Cardiac fibroblast (primary cell): ENCODE measurements at regions not wholly inside any gene's neighbourhood (a gene's known extent, or its start where the extent isn't known, plus 50 kb on each side); places are given as distances from the start of the nearest gene placed in this dataset.

Experiments used
- DNase-seq, 2 donors: peaks; one replicate each; pipeline versions ENCODE4 v3.0.0 to v3.0.0-alpha.2; 2010; ENCODE audit warnings: low read depth in 2 of 2
- H3K4me3 ChIP-seq, 2 donors: replicated peaks in 1 of 2; 1 replicate in 1 of 2; 2 replicates in 1 of 2; pipeline ENCODE4 v1.5.1; 2011; ENCODE audit warnings: low read depth in 2 of 2, low read length in 2 of 2, mild to moderate bottlenecking in 2 of 2, moderate library complexity in 1 of 2
- TF ChIP-seq, protein P1 (sequence below): IDR thresholded peaks from one replicate; pipeline ENCODE4 v1.5.1; 2011; ENCODE audit warnings: low read depth, mild to moderate bottlenecking, low read length, inconsistent platforms

DNA sequence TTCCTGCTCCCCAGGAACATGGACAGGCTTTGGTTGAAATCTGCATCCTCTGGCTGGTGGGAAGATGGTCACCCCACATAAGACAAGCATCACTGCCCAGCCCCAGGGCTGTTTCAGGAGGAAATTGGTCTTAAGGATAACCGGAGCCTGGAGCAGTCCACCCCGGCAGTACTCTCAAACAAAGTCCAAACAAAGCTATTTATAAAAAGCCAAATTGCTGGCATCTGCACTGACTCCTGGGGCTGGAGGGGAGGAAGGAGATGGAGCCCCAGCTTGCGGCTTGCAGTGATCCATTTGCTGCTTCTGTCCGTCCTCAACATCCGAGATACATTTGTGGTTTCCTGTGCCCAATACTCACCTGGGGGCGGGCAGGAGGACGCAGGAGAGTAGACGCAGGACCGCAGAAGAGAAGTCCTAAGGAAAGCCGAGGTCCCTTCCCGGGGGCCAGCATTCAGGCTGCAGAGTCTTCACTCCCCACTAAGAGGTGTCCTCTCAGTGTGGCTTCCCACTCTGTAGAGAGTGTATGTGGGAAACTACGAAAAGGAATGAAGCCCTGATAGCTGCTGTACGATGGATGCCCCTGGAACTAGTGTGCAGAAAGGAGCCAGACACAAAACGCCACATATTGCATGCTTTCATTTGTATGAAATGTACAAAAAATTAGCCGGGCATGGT lies 107.3 kb upstream of the FGF3 start:
- TF ChIP-seq, protein P1, sequence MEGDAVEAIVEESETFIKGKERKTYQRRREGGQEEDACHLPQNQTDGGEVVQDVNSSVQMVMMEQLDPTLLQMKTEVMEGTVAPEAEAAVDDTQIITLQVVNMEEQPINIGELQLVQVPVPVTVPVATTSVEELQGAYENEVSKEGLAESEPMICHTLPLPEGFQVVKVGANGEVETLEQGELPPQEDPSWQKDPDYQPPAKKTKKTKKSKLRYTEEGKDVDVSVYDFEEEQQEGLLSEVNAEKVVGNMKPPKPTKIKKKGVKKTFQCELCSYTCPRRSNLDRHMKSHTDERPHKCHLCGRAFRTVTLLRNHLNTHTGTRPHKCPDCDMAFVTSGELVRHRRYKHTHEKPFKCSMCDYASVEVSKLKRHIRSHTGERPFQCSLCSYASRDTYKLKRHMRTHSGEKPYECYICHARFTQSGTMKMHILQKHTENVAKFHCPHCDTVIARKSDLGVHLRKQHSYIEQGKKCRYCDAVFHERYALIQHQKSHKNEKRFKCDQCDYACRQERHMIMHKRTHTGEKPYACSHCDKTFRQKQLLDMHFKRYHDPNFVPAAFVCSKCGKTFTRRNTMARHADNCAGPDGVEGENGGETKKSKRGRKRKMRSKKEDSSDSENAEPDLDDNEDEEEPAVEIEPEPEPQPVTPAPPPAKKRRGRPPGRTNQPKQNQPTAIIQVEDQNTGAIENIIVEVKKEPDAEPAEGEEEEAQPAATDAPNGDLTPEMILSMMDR: no peak
- DNase-seq: no peak
- no peak overlapping the region for H3K4me3 ChIP-seq

DNA sequence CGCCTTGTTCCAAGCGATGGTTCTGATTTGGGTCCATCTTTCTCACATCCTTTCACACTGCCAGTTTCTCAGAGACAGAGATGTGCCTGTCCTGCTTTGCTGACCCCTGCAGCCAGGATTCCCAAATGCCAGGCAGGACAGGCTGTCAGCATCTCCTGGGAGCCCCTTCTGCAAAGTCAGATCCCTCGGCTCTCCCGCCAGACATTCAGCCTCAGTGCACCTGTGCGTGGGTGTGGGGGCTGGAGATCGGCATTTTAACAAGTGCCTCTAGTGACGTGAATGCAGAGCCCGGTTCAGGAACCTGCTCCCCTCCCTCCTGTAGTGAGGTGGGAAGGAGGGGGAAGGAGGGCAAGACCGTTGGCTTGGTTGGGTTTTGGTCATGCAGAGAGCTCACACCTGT lies 108.9 kb upstream of the FGF3 start:
- DNase-seq: no peak
- TF ChIP-seq, protein P1: no peak
- H3K4me3 ChIP-seq: no peak overlapping the region

DNA sequence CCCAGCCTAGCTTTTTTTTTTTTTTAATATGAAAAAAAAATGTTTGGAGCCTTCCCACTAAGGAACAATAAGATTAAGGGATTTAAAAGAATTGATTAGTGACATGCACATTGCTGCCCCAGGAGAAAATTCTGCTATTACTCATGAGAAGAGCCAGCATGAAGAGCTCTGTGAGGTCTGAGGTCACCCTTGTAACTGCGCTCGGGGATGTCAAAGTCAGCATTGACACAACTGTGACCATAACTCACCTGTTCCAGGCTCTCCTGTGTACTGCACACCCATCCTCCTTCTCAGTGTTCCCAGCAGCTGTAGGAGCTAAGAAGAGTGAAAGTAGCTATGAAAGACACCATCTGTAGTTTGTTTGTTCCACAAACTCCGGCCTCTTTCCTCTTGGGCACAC lies 109.8 kb upstream of the FGF3 start:
- TF ChIP-seq, protein P1: no peak
- H3K4me3 ChIP-seq: no peak overlapping the region
- DNase-seq: no peak

DNA sequence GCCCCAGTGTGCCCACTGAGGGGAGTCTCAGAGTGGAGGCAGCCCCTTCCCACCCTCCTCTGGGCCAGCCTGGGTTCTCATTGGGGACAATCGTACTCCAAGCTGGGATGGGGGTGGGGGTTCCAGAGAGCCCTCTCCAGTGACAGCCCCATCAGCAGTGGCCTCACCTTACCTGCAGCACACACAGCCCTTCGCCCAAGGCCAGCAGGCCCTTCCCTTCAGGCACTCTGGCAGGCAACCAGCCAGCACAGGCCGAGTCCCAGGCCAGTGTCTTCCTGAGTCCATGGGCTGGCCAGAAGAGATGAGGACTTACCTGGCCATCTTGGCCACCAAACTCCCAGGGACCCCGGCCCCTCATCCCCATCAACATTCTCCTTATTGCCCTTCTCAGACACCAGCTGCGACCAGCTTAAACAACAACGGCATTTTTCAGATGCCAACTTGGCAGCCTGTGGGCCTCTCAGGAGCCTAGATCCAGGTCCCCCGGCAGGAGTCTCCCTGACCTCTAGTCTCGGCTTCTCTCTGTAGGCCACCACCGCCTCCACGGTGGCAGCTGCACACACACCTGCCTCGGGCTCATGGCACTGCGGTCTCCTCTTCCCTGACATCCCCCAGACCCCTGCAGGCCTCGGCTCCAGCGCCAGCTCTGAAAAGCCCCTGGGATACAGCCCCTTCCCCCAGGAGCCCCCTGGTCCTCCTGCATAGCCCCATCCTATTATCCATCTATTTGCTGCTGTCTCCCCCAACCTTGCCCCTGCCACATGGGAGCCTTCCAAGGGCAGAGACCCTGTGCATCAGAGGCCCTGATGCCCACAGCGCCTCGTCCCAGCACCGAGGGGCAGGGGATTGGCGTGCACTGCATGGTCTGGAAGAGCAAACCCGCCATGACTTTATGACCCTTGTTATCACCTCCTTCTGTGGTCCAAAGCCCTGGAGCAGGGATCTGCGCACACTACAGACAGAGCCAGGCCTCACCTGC lies 111.2 kb upstream of the FGF3 start:
- TF ChIP-seq, protein P1: no peak
- H3K4me3 ChIP-seq: no peak overlapping the region
- DNase-seq: no peak

DNA sequence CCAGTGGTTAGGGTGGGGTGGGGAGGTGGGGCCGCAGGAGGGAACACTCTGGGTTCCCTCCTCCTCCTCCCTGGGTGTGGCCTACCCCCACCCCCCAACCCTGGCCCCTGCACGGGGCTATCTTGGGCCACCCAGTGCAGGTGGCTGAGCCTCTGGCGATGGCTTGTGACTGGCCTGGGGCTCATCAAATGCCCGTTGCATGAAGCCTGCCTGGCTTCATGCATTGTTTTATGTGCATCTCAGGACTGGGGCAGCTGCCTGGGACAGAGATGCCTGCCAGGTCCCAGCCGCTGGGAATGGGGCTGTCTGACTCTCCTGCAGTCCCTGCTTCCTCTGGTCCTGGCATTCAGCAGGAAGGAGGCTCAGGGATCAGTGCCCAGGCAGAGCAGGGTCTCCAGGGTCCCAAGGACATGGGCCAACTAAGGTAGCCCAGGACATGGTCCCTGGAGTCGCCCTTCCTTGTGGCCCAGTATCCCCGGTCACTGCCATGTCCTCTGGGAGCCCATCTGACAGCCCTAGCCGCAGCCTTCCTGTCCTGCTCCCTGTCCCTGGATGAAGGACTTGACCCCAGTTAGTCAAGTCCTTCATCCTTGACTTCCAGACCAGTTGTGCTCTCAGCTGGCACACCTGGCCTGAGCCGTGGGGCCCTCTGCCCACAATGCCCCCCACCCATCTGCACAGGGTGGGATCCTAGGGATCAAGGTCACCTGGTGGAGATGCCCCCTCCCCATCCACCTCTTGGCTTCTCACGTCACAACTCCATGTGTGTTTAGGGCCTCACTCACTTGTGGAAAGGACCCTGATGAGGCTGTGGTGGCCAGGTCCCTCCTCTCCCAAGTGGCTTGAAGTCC lies 112.1 kb upstream of the FGF3 start:
- TF ChIP-seq, protein P1: no peak
- H3K4me3 ChIP-seq: no peak overlapping the region
- no peak for DNase-seq

DNA sequence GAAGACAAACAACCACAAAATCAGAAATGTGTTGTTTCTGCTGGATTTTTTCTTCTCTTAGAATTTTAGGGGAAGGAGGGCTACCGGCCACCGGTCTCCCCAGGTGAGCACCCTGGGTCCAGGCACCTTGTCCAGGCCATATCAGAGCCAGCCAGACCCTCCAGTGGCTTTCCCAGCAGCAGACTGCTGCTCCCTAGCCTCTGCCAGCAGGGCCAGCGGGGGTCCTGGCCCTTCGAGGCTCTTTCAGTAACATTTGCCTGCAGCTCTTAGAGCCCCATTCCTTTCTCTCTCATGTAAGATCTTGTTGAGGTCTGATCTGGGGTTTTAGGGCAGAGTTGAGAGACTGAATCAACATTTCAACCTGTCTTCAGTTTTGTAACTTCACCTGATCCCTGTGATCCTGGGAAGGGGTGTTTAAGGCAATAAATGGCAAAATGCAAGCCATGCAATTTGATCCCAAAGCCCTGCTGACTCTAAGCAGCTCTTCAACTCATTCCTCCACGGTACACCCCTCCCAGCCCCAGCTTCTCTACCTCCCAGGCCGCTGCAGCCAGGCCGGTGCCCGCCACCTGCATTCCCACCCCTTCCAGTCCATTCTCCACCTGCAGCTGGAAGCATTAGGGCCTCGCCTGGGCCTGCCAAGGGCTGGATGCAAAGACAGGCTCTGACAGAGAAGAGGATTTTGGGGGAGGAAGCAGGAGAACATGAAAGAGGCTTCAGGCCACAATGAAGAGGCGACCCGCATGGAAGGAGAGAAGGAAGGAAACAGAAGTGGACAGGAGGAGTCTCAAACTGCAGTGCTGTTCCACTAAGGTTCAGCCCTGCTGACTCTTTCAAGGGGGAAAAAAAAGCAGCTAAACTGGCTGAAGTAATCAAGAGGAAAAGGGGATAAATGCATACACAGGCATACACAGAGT lies 113.0 kb upstream of the FGF3 start:
- TF ChIP-seq, protein P1: no peak
- no peak for DNase-seq
- H3K4me3 ChIP-seq: no peak overlapping the region
